GM12892 (cell line): ENCODE measurements at regions not wholly inside any gene's neighbourhood (a gene's known extent, or its start where the extent isn't known, plus 50 kb on each side); places are given as distances from the start of the nearest gene placed in this dataset.

Source experiments
- DNase-seq: peaks from one replicate; pipeline ENCODE4 v3.0.0; 2011; ENCODE audit not compliant: insufficient read length
- FAIRE-seq: peaks from 2 replicates; lab custom pipeline; 2011; peaks lifted over from hg19 to GRCh38; lab: Jason Lieb, UNC
- POLR2A ChIP-seq: IDR thresholded peaks from 2 replicates; pipeline ENCODE4 v1.6.1; 2011; ENCODE audit warnings: low read depth, low read length, control low read depth
- POLR2AphosphoS5 ChIP-seq: IDR thresholded peaks from 2 replicates; pipeline ENCODE4 v1.6.1; 2011; ENCODE audit warnings: low read depth, low read length, control low read depth
- TAF1 ChIP-seq: IDR thresholded peaks from 2 replicates; pipeline ENCODE4 v1.6.1; 2011; ENCODE audit warnings: low read depth, mild to moderate bottlenecking, control low read depth, low read length, borderline replicate concordance

DNA sequence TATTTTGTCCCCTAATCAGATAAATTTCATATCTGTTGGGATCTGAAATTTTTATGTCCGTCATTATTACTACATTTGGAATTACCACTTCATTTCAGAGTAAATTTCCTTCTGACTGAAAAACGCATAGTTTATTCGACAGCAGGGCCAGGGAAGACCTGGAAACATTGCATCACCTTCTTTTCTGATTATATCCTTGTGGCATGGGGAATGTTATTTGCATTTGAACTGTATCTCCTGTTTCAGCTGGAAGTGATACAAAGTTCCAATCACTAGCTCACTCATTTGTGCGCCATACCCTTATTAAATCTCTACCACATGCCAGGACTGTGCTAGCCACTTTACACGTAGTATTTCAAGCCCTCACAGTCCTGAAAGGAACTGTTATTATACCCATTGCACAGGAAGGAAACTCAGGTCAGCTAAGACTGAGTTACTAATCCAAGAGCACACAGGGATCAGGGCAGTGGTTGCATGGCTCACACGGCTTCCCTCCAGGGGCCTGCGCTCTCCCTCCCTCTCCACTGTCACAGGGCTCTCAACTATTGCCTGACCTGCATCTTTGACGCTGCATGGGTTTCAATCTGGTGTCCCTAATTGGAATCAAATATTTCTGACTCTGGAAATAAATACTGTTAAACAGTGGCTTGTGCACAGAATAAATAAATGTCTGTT lies 84.4 kb upstream of the NANOS1 start:
- TF ChIP-seq POLR2AphosphoS5 (no peak), POLR2A (no peak), TAF1 (no peak)
- DNase-seq (no peak), FAIRE-seq (no peak)

- FAIRE-seq (no peak), DNase-seq (no peak)
- TF ChIP-seq POLR2A (no peak), TAF1 (no peak), POLR2AphosphoS5 (no peak)
These were observed 80.7 kb upstream of the NANOS1 start for GRCh38 chr10:118948786-118949185.

- FAIRE-seq = no peak
- no peak for DNase-seq
- no peak for TF ChIP-seq POLR2AphosphoS5
- TF ChIP-seq TAF1 = no peak
- no peak for TF ChIP-seq POLR2A
These were observed 79.3 kb upstream of the NANOS1 start for GRCh38 chr10:118950190-118950680.

GRCh38 chr10:118950997-118951637 lies 78.4 kb upstream of the NANOS1 start:
- FAIRE-seq (no peak), DNase-seq (no peak)
- TF ChIP-seq POLR2AphosphoS5 = no peak
- no peak for TF ChIP-seq POLR2A
- no peak for TF ChIP-seq TAF1

DNA sequence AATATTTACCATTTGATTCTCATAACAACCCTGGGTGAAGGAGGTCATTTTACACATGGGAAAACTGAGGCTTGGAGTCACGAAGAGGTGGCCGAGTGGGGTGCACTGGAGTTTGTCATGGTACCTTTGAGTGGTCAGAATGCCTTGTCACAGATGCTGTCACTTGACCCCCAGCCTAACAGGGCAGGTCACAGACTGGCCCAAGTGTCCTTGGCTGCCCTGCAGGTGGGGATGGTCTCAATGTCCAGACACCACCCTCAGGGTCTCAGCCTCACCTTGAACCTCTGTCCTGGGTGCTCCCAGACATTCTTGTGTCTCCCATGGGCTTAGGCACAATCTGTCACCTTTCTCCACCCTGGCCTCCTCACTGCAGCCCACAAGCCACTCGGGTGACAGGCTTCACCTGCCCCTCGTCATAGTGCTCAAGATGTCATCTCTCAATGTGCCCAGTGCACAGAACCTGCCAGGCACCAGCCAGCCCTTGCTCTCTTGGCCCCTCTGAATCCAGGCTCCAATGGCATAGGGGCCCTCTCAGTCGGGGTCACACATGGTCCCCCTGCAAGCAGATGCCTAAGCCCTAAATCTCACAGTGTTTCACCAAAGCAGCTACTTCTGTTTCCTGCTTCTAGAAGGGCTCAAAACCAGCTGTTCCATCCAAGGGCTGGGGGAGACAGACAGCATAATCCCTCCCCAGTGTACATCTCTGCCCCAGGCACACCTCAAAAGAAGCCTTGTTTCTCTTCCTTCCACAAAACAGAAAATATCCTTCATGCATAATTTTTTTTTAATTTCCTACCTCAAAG lies 76.8 kb upstream of the NANOS1 start:
- TF ChIP-seq POLR2AphosphoS5 (no peak), TAF1 (no peak), POLR2A (no peak)
- no peak for DNase-seq

DNA sequence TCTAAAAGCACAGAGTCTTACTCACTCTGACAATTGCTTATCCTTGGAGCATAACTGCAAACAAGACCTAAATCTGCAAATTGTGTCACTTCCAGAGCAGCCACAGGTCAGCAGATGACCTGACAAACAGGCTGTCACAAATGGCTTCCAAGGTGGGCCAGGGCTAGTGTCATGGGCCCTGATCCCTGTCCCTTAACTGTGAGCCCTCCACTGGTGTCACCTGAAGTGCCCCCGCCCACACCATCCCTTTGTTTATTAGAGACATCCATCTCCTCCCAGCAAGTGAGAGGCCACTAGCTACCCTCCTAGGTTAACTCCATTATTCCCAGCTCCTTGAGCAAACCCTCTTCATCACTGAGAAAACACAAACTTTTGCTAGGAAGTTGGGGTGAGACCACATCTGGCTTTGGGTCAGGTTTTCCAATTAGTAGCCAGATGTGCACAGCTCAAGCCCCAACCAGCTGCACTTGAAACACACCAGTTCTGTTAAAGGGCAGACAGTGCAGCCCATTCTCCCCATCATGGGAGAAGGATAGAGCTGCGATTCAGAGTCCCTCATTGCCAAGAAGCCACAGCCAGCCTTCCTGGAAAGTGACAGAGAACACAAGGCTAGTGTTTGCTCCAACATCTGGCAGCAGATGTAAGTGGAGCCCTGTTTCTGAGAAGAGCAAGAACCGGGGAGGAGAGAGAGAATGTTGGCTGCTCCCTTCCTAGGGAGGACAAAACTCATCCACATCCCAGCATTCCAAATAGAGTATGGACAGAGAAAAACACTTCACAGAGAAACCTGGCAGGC lies 75.7 kb upstream of the NANOS1 start:
- no peak for TF ChIP-seq POLR2AphosphoS5
- no peak for TF ChIP-seq TAF1
- TF ChIP-seq POLR2A = no peak
- DNase-seq (no peak), FAIRE-seq (no peak)

More for the DNA sequence above, 76.8 kb upstream of the NANOS1 start:
- FAIRE-seq = no peak

GRCh38 chr10:118955531-118955930 lies 74.0 kb upstream of the NANOS1 start:
- TF ChIP-seq TAF1 (no peak), POLR2A (no peak), POLR2AphosphoS5 (no peak)
- DNase-seq = no peak
- no peak for FAIRE-seq

DNA sequence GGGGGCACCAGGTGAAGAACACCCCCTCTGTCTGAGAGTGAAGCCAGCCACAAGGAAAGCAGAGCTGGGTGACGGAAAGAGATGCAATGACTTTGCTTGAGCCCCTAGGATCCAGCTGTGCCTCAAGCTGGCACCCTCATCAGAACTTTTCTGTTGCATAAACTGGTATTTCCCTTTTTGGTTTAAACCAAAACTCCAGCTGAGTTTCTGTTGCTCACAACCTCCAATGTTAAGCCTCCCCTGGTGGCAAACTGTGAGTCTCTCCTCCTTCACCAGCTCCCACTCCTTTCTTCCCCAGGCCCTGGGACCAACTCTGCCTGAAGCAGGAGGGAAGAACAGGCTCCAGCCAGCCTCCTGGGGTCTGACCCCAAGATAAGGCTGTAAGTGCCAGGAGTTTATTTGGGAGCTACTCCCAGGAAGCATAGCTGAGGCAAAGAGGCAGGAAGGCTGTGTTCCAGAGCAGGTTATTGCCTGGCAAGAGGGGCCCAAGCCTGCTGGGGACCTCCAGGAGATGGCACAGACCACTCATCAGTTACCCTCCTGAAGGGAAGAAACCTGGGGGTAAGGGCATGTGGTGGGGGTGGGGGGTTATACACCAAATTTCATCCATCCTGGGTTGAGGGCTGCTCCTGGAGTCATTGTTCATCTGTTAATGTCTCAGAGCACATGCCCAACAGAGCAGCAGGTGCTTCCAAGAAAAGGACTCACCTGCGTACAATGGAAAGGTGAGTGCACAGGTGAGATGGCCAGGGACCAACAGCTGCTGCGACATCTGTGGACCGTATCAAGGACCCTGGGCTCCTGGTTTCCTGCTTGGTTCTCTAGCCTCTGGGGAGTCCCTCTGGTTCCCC lies 73.3 kb upstream of the NANOS1 start:
- DNase-seq (no peak), FAIRE-seq (no peak)
- TF ChIP-seq POLR2AphosphoS5 (no peak), TAF1 (no peak), POLR2A (no peak)

DNA sequence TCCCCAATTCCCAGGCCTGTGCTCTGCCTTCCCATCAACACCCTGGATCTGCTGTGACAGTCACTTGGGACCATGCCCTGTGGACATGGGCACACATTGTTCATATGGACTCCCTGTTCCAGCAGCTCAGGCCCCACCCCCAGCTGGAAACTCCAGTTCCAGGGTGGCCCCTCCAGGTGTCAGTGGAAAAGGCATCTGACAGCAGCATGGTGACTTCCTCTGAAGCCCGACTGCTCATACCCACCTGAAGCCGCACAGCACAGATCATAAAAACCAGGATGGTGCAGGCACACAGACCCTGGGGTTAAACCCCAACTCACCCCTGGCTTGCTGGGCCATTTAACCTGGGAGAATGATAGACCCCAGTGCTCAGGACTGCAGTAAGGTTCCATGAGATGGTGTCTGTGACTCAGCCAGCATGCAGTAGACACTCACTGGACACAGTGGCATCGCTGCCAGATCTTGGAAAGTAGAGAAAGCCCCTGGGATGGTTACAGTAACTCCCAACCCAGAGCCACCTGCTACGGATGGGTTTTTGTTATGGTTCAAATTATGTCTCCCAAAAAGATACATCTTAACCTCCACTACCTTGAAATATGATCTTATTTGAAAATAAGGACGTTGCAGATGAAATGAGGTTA lies 72.6 kb upstream of the NANOS1 start:
- FAIRE-seq = no peak

More for the DNA sequence above, 72.6 kb upstream of the NANOS1 start:
- no peak for DNase-seq
- no peak for TF ChIP-seq POLR2A
- no peak for TF ChIP-seq POLR2AphosphoS5
- no peak for TF ChIP-seq TAF1
